SK-N-SH (cell line): ENCODE measurements at regions not wholly inside any gene's neighbourhood (a gene's known extent, or its start where the extent isn't known, plus 50 kb on each side); places are given as distances from the start of the nearest gene placed in this dataset.

ENCODE experiments used
- CTCF ChIA-PET: fragments of 300-600, 350-600 bp; formaldehyde crosslinking; extraction: SDS; loops from one replicate; lab custom pipeline; 2021; lab: Yijun Ruan, JAX
- POLR2A ChIA-PET: fragments of 350-600 bp; sonication (Branson Sonifier 250); formaldehyde crosslinking; extraction: SDS; loops from one replicate; lab custom pipeline; 2020; ENCODE audit warnings: antibody characterized with exemption, inconsistent platforms; lab: Yijun Ruan, JAX
- DNase-seq: peaks from one replicate; pipeline ENCODE4 v3.0.0; 2012
- H2AFZ ChIP-seq: fragments of 200-600 bp; sonication (generic); 2 replicates; pipeline ENCODE4 v1.8.1; 2016; ENCODE audit warnings: antibody characterized with exemption, mild to moderate bottlenecking, low read depth
- H3F3A ChIP-seq: fragments of 200-600 bp; sonication (generic); replicated peaks from 2 replicates; pipeline ENCODE3; 2016; ENCODE audit warnings: antibody characterized with exemption, mild to moderate bottlenecking; ENCODE audit not compliant: insufficient read depth
- H3K27ac ChIP-seq, 2 experiments: fragments of 200-500 bp in 1 of 2; fragments of 200-600 bp in 1 of 2; sonication (Bioruptor generic) in 1 of 2; sonication (generic), shearing (Covaris generic) in 1 of 2; 2 replicates each; pipeline versions ENCODE4 v1.5.1 to v1.6.1; 2014 to 2016; ENCODE audit warnings: low read depth in 2 of 2, inconsistent platforms in 1 of 2, low read length in 1 of 2, mild to moderate bottlenecking in 1 of 2, mixed read lengths in 1 of 2
- H3K27me3 ChIP-seq: fragments of 200-600 bp; sonication (generic), shearing (Covaris generic); 2 replicates; pipeline ENCODE4 v1.6.1; 2016; ENCODE audit warnings: mixed run types; ENCODE audit not compliant: insufficient read depth
- H3K36me3 ChIP-seq, 2 experiments: fragments of 200-500 bp in 1 of 2; fragments of 200-600 bp in 1 of 2; sonication (Bioruptor generic) in 1 of 2; sonication (generic) in 1 of 2; replicated peaks in 1 of 2; 2 replicates each; pipeline versions ENCODE3 to v1.5.1; 2014 to 2016; ENCODE audit warnings: low read length in 1 of 2, mild to moderate bottlenecking in 1 of 2; ENCODE audit not compliant: insufficient read depth in 2 of 2, control insufficient read depth in 1 of 2
- H3K4me1 ChIP-seq, 2 experiments: fragments of 200-500 bp in 1 of 2; fragments of 200-600 bp in 1 of 2; sonication (Bioruptor generic) in 1 of 2; sonication (generic), shearing (Covaris generic) in 1 of 2; 2 replicates each; pipeline versions ENCODE4 v1.5.1 to v1.6.1; 2014 to 2016; ENCODE audit warnings: low read depth in 1 of 2, low read length in 1 of 2, mixed run types in 1 of 2; ENCODE audit not compliant: insufficient read depth in 2 of 2, control insufficient read depth in 1 of 2
- H3K4me2 ChIP-seq: fragments of 200-600 bp; sonication (generic), shearing (Covaris generic); 2 replicates; pipeline ENCODE4 v1.6.1; 2017; ENCODE audit warnings: mixed run types
- H3K4me3 ChIP-seq, 2 experiments: fragments of 200-500 bp in 1 of 2; fragments of 200-600 bp in 1 of 2; sonication (Bioruptor generic) in 1 of 2; sonication (generic), shearing (Covaris generic) in 1 of 2; 2 replicates each; pipeline versions ENCODE4 v1.5.1 to v1.8.1; 2014 to 2016; ENCODE audit warnings: low read depth in 2 of 2, inconsistent platforms in 1 of 2, low read length in 1 of 2, mild to moderate bottlenecking in 1 of 2, mixed read lengths in 1 of 2, moderate library complexity in 1 of 2
- H3K79me2 ChIP-seq: fragments of 200-600 bp; sonication (generic); 2 replicates; pipeline ENCODE4 v1.8.1; 2017; ENCODE audit warnings: mild to moderate bottlenecking; ENCODE audit not compliant: insufficient read depth
- H3K9ac ChIP-seq: fragments of 200-600 bp; sonication (generic); 2 replicates; pipeline ENCODE4 v1.6.1; 2017; ENCODE audit warnings: mixed run types
- H3K9me2 ChIP-seq: fragments of 200-600 bp; sonication (generic); 2 replicates; pipeline ENCODE4 v1.6.1; 2017; ENCODE audit warnings: mixed run types
- H3K9me3 ChIP-seq: fragments of 200-600 bp; sonication (generic); 2 replicates; pipeline ENCODE4 v1.6.1; 2017; ENCODE audit warnings: mixed run types, mild to moderate bottlenecking, moderate library complexity
- H4K20me1 ChIP-seq: fragments of 200-600 bp; sonication (generic); 2 replicates; pipeline ENCODE4 v1.6.1; 2017; ENCODE audit warnings: mild to moderate bottlenecking, mixed run types; ENCODE audit not compliant: insufficient read depth
- ELF1 ChIP-seq: IDR thresholded peaks from 2 replicates; pipeline ENCODE4 v1.4.0; 2012
- FOXJ3 ChIP-seq: sonication (generic); formaldehyde crosslinking; IDR thresholded peaks from 2 replicates; pipeline ENCODE4 v1.5.1; 2020; ENCODE audit warnings: mild to moderate bottlenecking, missing genetic modification reagents
- GATA2 ChIP-seq: sonication (generic); formaldehyde crosslinking; IDR thresholded peaks from 2 replicates; pipeline ENCODE4 v1.5.0; 2020; ENCODE audit warnings: mild to moderate bottlenecking, missing genetic modification reagents
- MEF2A ChIP-seq: IDR thresholded peaks from 2 replicates; pipeline ENCODE4 v1.4.0; 2012; ENCODE audit warnings: low read depth, borderline replicate concordance
- NFIC ChIP-seq: IDR thresholded peaks from 2 replicates; pipeline ENCODE4 v1.4.0; 2012; ENCODE audit warnings: borderline replicate concordance
- PBX3 ChIP-seq: IDR thresholded peaks from 2 replicates; pipeline ENCODE4; 2012
- POLR2AphosphoS5 ChIP-seq: IDR thresholded peaks from 2 replicates; pipeline ENCODE4 v1.6.1; 2012; ENCODE audit warnings: low read depth, low read length
- RAD21 ChIP-seq: IDR thresholded peaks from 2 replicates; pipeline ENCODE4 v1.6.1; 2012; ENCODE audit warnings: mild to moderate bottlenecking, low read length
- RCOR1 ChIP-seq: fragments of 150-350 bp; IDR thresholded peaks from 2 replicates; pipeline ENCODE4 v1.6.1; 2017; ENCODE audit warnings: antibody characterized with exemption, low read length
- REST ChIP-seq: IDR thresholded peaks from 2 replicates; pipeline ENCODE4 v1.6.1; 2012; ENCODE audit warnings: mild to moderate bottlenecking, low read depth, low read length, moderate library complexity
- SMC3 ChIP-seq: IDR thresholded peaks from 2 replicates; pipeline ENCODE4 v1.6.1; 2012; ENCODE audit warnings: low read depth, low read length, improper control_type of control experiment
- TAF1 ChIP-seq: IDR thresholded peaks from 2 replicates; pipeline ENCODE4 v1.6.1; 2012; ENCODE audit warnings: low read depth, mild to moderate bottlenecking, low read length, moderate library complexity, borderline replicate concordance
- TCF12 ChIP-seq: IDR thresholded peaks from 2 replicates; pipeline ENCODE4 v1.4.0; 2012
- TEAD4 ChIP-seq: IDR thresholded peaks from 2 replicates; pipeline ENCODE4 v1.4.0; 2012; ENCODE audit warnings: mild to moderate bottlenecking, borderline replicate concordance; ENCODE audit not compliant: insufficient read depth
- USF2 ChIP-seq: fragments of 150-350 bp; IDR thresholded peaks from 2 replicates; pipeline ENCODE4 v1.6.1; 2017; ENCODE audit warnings: antibody characterized with exemption, low read length, low read depth, borderline replicate concordance
- YY1 ChIP-seq: IDR thresholded peaks from 2 replicates; pipeline ENCODE4 v1.4.0; 2012; ENCODE audit warnings: low read depth, mild to moderate bottlenecking
- ZBTB33 ChIP-seq: IDR thresholded peaks from 2 replicates; pipeline ENCODE4 v1.4.0; 2012; ENCODE audit warnings: low read depth, borderline replicate concordance
- WGBS: methylation state at CpG from one replicate; pipeline ENCODE4 v1.1.6; 2017; ENCODE audit warnings: low lambda C conversion rate; 5-methylcytosine and 5-hydroxymethylcytosine counted together

GRCh38 chr9:22279636-22280035 lies 167.0 kb upstream of the DMRTA1 start:
- Histone ChIP-seq H3K9ac (no peak overlapping the region), H2AFZ (no peak overlapping the region), H3K4me1 (no peaks in the 10 kb centered on the region), H3K4me2 (no peak overlapping the region), H3K9me2 (no peaks in the 10 kb centered on the region), H4K20me1 (no peaks in the 10 kb centered on the region), H3K27ac (no peak overlapping the region), H3K79me2 (no peaks in the 10 kb centered on the region), H3K36me3 (no peaks in the 10 kb centered on the region), H3K4me3 (no peak overlapping the region), H3K27me3 (no peaks in the 10 kb centered on the region), H3K9me3 (no peaks in the 10 kb centered on the region), H3F3A (no peaks in the 10 kb centered on the region)
- no peak for DNase-seq
- WGBS, result 16% methylated on average over 1 of the region's 1 CpG
- TF ChIP-seq GATA2 (no peak), SMC3 (no peak), RAD21 (no peak), TEAD4 (no peak), NFIC (no peak), ELF1 (no peak), POLR2AphosphoS5 (no peak), RCOR1 (no peak), YY1 (no peak), ZBTB33 (no peak), TCF12 (no peak), FOXJ3 (no peak), PBX3 (no peak), MEF2A (no peak), REST (no peak), TAF1 (no peak), USF2 (no peak)
- ChIA-PET POLR2A (no interaction called here), CTCF (no interaction called here)
